IMR-90 (cell line): ENCODE measurements at regions not wholly inside any gene's neighbourhood (a gene's known extent, or its start where the extent isn't known, plus 50 kb on each side); places are given as distances from the start of the nearest gene placed in this dataset.

Experiments used
- ATAC-seq: fragments of 200-7000 bp; cut with Tn5 transposase; 2 replicates; pipeline ENCODE4 v1.9.1; 2020; ENCODE audit warnings: low read depth, mild to moderate bottlenecking, moderate library complexity
- BruUV-seq: library from RNA; stranded (reverse); fragments of 400-500 nt; replicated peaks from 2 replicates; lab custom pipeline; 2021; lab: Mats Ljungman, UMichigan
- CTCF ChIA-PET: fragments of 300-600 bp; formaldehyde crosslinking; extraction: SDS; loops from one replicate; lab custom pipeline; 2021; ENCODE audit warnings: antibody characterized with exemption; lab: Yijun Ruan, JAX
- POLR2A ChIA-PET: fragments of 300-600 bp; sonication (Branson Sonifier 250); formaldehyde crosslinking; loops from one replicate; lab custom pipeline; 2022; ENCODE audit warnings: antibody characterized with exemption; ENCODE audit not compliant: unreplicated experiment; lab: Charles Lee
- DNase-seq: peaks from one replicate; pipeline ENCODE4 v3.0.0; 2013
- H2AFZ ChIP-seq: replicated peaks from 2 replicates; pipeline ENCODE3; 2013; ENCODE audit warnings: low read length, mild to moderate bottlenecking; ENCODE audit not compliant: poor library complexity
- H2AK5ac ChIP-seq: 2 replicates; pipeline ENCODE4 v1.6.1; 2013; ENCODE audit warnings: low read depth, low read length, inconsistent platforms
- H2AK9ac ChIP-seq: replicated peaks from 2 replicates; pipeline ENCODE3; 2013; ENCODE audit warnings: mild to moderate bottlenecking, low read depth, low read length, moderate library complexity; ENCODE audit not compliant: poor library complexity
- H2BK120ac ChIP-seq: 2 replicates; pipeline ENCODE4 v1.6.1; 2013; ENCODE audit warnings: low read depth, low read length, inconsistent platforms
- H2BK15ac ChIP-seq: 3 replicates; pipeline ENCODE4 v1.6.1; 2013; ENCODE audit warnings: low read depth, low read length, inconsistent platforms
- H2BK20ac ChIP-seq: 2 replicates; pipeline ENCODE4 v1.6.1; 2013; ENCODE audit warnings: low read depth, mild to moderate bottlenecking, inconsistent platforms, low read length, moderate library complexity
- H2BK5ac ChIP-seq: 2 replicates; pipeline ENCODE4 v1.6.1; 2013; ENCODE audit warnings: mild to moderate bottlenecking, low read depth, low read length, inconsistent platforms; ENCODE audit not compliant: poor library complexity, severe bottlenecking
- H3K14ac ChIP-seq: replicated peaks from 2 replicates; pipeline ENCODE4 v1.6.1; 2013; ENCODE audit warnings: low read depth, low read length, inconsistent platforms
- H3K18ac ChIP-seq: 2 replicates; pipeline ENCODE4 v1.6.1; 2013; ENCODE audit warnings: low read depth, low read length, control low read depth
- H3K23ac ChIP-seq: 2 replicates; pipeline ENCODE4 v1.6.1; 2013; ENCODE audit warnings: low read depth, low read length, inconsistent platforms
- H3K27ac ChIP-seq: 2 replicates; pipeline ENCODE4 v1.5.1; 2013; ENCODE audit warnings: mild to moderate bottlenecking, control low read depth, low read length; ENCODE audit not compliant: insufficient read depth
- H3K27me3 ChIP-seq: 2 replicates; pipeline ENCODE4 v1.6.1; 2013; ENCODE audit warnings: low read length; ENCODE audit not compliant: control insufficient read depth, insufficient read depth
- H3K36me3 ChIP-seq: 2 replicates; pipeline ENCODE4 v1.6.1; 2013; ENCODE audit warnings: low read length, mixed read lengths; ENCODE audit not compliant: control insufficient read depth, insufficient read depth
- H3K4ac ChIP-seq: 2 replicates; pipeline ENCODE4 v1.6.1; 2013; ENCODE audit warnings: low read depth, low read length, inconsistent platforms
- H3K4me1 ChIP-seq: 2 replicates; pipeline ENCODE4 v1.6.1; 2013; ENCODE audit warnings: low read length, mixed read lengths; ENCODE audit not compliant: control insufficient read depth, insufficient read depth
- H3K4me2 ChIP-seq: 2 replicates; pipeline ENCODE4 v1.6.1; 2013; ENCODE audit warnings: low read depth, mild to moderate bottlenecking, control low read depth, low read length, moderate library complexity
- H3K4me3 ChIP-seq: 2 replicates; pipeline ENCODE4 v1.5.1; 2013; ENCODE audit warnings: low read depth, mild to moderate bottlenecking, control low read depth, low read length, moderate library complexity; ENCODE audit not compliant: insufficient read depth
- H3K56ac ChIP-seq: 2 replicates; pipeline ENCODE4 v1.6.1; 2013; ENCODE audit warnings: low read length, inconsistent platforms; ENCODE audit not compliant: insufficient read depth; ENCODE audit errors: extremely low read depth
- H3K79me1 ChIP-seq, 2 experiments: 2 replicates each; pipeline ENCODE4 v1.6.1; 2013; ENCODE audit warnings: low read length in 2 of 2, inconsistent platforms in 1 of 2, low read depth in 1 of 2
- H3K9ac ChIP-seq: 2 replicates; pipeline ENCODE4 v1.6.1; 2013; ENCODE audit warnings: low read depth, low read length, control low read depth
- H3K9me1 ChIP-seq: 2 replicates; pipeline ENCODE4 v1.6.1; 2013; ENCODE audit warnings: low read length, inconsistent platforms; ENCODE audit not compliant: insufficient read depth
- H3K9me3 ChIP-seq: 2 replicates; pipeline ENCODE4 v1.6.1; 2013; ENCODE audit warnings: low read length; ENCODE audit not compliant: control insufficient read depth, insufficient read depth
- H4K20me1 ChIP-seq: 2 replicates; pipeline ENCODE4 v1.6.1; 2013; ENCODE audit warnings: low read length, inconsistent platforms; ENCODE audit not compliant: insufficient read depth
- H4K5ac ChIP-seq: 2 replicates; pipeline ENCODE4 v1.6.1; 2013; ENCODE audit warnings: mild to moderate bottlenecking, low read depth, low read length, control low read depth
- H4K8ac ChIP-seq, 2 experiments: 2 replicates each; pipeline ENCODE4 v1.6.1; 2013; ENCODE audit warnings: low read depth in 2 of 2, low read length in 2 of 2, control low read depth in 1 of 2, inconsistent platforms in 1 of 2
- H4K91ac ChIP-seq: 2 replicates; pipeline ENCODE4 v1.6.1; 2013; ENCODE audit warnings: low read depth, low read length, inconsistent platforms; ENCODE audit not compliant: insufficient read depth
- MAFK ChIP-seq: IDR thresholded peaks from 2 replicates; pipeline ENCODE4 v1.6.1; 2012; ENCODE audit warnings: low read depth, low read length, improper control_type of control experiment
- MXI1 ChIP-seq: IDR thresholded peaks from 2 replicates; pipeline ENCODE4 v1.6.1; 2012; ENCODE audit warnings: low read depth, mild to moderate bottlenecking, low read length, moderate library complexity, borderline replicate concordance
- dilution Hi-C: fragments of 300-500 bp; cut with HindIII; formaldehyde crosslinking; loops from one replicate; pipeline ENCODE4 v1.14.3; 2018; ENCODE audit warnings: low sequenced_read_pairs; ENCODE audit not compliant: unreplicated experiment
- in situ Hi-C: fragments of 300-500 bp; cut with MboI; formaldehyde crosslinking; loops from 3 replicates; pipeline ENCODE4 v1.14.3; 2019; ENCODE audit warnings: low sequenced_read_pairs, inconsistent platforms, mixed read lengths
- intact Hi-C: fragments of 100-400 bp; cut with micrococcal nuclease; formaldehyde crosslinking; loops from 2 replicates; pipeline ENCODE4 v1.10.0; 2022
- TF ChIP-seq, protein P1 (sequence below): conservative IDR thresholded peaks from 2 replicates; pipeline ENCODE4 v1.5.1; 2012; ENCODE audit warnings: mild to moderate bottlenecking, low read depth, low read length, improper control_type of control experiment

DNA sequence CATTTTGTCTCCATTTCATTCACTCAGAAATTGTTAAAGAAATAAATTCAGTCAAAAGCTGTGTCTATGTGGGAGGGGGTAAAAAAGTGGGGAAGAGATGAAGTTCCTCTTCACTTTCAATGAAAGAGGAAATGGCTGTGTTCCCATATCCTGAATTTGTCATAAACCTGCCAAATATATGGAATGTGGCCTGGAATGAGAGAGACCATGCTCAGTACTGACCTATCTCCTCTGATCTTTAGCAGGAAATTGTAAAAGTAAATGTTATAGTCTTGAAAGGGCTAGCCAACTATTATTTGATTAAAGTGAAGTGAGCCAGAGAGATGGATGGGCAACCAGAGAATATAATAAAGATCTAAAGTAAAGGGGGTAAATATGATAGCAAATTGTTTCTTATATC is 130.3 kb upstream of the C21orf91 start:
- POLR2A ChIA-PET, result no interaction called here
- Histone ChIP-seq H3K4me1 (no peaks in the 10 kb centered on the region), H3K27ac (no peak overlapping the region), H2BK15ac (no peak overlapping the region), H3K23ac (no peak overlapping the region), H2AK9ac (no peak overlapping the region), H3K18ac (no peak overlapping the region), H2BK20ac (no peak overlapping the region), H3K4me2 (no peak overlapping the region), H3K79me1 (no peaks in the 10 kb centered on the region), H3K9ac (no peak overlapping the region), H3K36me3 (no peaks in the 10 kb centered on the region), H4K91ac (no peak overlapping the region), H2BK5ac (no peak overlapping the region), H3K9me3 (no peaks in the 10 kb centered on the region; the same call in 1 of the 2 replicates), H4K8ac (no peak overlapping the region), H3K56ac (no peak overlapping the region), H2AK5ac (no peak overlapping the region), H3K9me1 (no peaks in the 10 kb centered on the region), H4K5ac (no peak overlapping the region), H3K4ac (no peak overlapping the region), H2BK120ac (no peak overlapping the region), H3K4me3 (no peak overlapping the region), H3K14ac (no peak overlapping the region), H2AFZ (no peak overlapping the region), H3K27me3 (no peaks in the 10 kb centered on the region), H4K20me1 (no peaks in the 10 kb centered on the region)
- in situ Hi-C loops (no loop called here), intact Hi-C loops (no loop called here), dilution Hi-C loops (no loop called here)
- ATAC-seq (no peak), DNase-seq (no peak)
- BruUV-seq, result no TSS peak
- CTCF ChIA-PET, result interaction anchor here (1.0 to 1.4 kb wide), 3 partner anchors 14 to 42 kb away, joined by 3 to 4 read pairs (median 3); no protein-coding TSS in a partner anchor
- TF ChIP-seq, protein P1, sequence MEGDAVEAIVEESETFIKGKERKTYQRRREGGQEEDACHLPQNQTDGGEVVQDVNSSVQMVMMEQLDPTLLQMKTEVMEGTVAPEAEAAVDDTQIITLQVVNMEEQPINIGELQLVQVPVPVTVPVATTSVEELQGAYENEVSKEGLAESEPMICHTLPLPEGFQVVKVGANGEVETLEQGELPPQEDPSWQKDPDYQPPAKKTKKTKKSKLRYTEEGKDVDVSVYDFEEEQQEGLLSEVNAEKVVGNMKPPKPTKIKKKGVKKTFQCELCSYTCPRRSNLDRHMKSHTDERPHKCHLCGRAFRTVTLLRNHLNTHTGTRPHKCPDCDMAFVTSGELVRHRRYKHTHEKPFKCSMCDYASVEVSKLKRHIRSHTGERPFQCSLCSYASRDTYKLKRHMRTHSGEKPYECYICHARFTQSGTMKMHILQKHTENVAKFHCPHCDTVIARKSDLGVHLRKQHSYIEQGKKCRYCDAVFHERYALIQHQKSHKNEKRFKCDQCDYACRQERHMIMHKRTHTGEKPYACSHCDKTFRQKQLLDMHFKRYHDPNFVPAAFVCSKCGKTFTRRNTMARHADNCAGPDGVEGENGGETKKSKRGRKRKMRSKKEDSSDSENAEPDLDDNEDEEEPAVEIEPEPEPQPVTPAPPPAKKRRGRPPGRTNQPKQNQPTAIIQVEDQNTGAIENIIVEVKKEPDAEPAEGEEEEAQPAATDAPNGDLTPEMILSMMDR, result no peak
- no peak for TF ChIP-seq MXI1
- TF ChIP-seq MAFK, result no peak
